GM21786 (cell line): ENCODE measurements at regions not wholly inside any gene's neighbourhood (a gene's known extent, or its start where the extent isn't known, plus 50 kb on each side); places are given as distances from the start of the nearest gene placed in this dataset.

Source experiments
- ATAC-seq: cut with Tn5 transposase; IDR thresholded peaks from one replicate; pipeline ENCODE4 v1.9.1; 2021; ENCODE audit not compliant: unreplicated experiment

- ATAC-seq = no peak
These were observed 526.7 kb downstream of the RIT2 start for GRCh38 chr18:42588786-42589185.

- ATAC-seq = no peak
These were observed 510.7 kb downstream of the RIT2 start for GRCh38 chr18:42604820-42605219.

DNA sequence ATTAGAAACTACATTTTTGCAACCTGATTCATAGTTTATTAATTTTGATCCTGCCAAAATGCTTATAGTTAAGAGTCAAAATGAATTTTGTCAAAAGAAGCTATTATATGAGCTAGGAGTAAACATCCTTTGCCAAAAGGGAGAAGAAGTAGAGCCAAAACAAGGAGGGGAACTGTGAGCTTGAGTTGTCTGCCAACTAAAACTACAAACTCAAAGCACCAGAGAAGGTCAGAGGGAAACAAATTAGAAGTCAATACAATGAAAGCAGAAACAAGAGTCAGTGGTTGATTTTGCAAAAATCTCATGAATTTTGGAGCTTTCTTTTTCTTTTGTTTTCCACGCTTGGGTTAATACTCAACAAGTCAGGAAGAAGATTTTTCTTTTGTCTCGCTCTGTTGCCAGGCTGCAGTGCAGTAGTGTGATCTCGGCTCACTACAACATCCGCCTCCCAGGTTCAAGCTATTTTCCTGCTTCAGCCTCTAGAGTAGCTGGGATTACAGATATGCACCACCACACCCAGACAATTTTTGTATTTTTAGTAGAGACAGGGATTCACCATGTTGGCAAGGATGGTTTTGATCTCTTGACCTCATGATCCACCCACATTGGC, 508.5 kb downstream of the RIT2 start:
- ATAC-seq = no peak

DNA sequence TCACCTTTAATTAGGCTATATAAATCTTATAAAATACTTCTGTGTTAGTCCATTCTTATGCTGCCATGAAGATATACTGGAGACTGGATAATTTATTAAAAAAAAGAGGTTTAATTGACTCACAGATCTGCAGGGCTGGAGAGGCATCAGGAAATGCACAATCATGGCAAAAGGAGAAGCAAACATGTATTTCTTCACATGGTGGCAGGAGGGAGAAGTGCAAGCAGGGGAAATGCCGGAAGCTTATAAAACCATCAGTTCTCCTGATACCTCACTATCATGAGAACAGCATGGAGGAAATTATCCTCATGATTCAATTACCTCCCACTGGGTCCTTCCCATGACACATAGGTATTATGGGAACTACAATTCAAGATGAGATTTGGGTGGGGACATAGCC, 504.4 kb downstream of the RIT2 start:
- ATAC-seq = no peak

DNA sequence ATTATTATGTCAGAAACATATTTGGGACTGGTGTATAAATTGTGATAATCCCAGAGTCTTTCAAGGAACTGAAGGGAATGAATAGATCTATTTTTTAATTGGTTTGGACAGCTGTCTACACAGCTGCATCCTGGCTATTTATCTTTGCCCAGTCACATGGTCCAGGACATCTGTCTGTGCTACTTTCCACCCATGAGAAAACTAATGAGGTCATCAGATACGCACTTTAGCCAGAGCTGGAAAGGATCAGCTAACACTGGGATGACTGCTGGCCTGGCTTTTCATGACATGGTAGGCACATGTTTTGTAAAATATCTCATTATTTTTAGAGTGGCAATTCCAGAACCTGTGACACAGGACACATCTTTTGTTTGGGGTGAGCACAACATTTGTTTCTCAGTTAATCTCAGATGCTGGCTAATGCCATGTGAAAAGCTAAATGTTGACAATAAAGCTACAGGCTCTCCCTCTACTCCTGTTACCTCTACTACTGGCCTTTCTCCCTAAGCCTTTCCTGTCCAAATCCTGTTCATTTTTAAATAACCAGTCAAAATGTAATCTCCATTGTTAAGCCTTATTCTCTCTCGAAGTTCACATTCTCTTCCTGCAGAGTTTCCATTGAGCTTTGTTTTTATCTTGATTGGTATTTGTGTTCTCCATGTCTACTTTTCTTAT, 500.7 kb downstream of the RIT2 start:
- ATAC-seq = no peak

GRCh38 chr18:42617221-42617620, 498.3 kb downstream of the RIT2 start:
- no peak for ATAC-seq

DNA sequence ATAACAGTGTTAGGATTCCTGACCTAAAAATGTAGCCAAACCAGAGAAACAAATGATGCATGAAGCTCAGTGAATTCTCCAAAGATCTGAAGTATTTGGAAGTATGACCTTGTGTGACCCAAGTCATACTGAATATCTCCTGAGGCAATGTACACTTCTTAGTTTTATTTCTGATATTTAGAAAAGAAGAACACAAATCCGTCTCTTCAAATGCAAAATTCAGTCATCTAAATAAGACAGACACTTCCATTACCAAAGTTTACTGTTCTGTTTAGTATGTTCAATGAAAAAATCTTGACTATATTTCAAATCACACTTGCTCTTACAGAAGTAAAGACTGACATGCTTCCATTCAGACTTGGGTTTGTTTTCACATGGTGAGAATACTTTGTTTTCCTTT, 495.7 kb downstream of the RIT2 start:
- ATAC-seq = no peak

DNA sequence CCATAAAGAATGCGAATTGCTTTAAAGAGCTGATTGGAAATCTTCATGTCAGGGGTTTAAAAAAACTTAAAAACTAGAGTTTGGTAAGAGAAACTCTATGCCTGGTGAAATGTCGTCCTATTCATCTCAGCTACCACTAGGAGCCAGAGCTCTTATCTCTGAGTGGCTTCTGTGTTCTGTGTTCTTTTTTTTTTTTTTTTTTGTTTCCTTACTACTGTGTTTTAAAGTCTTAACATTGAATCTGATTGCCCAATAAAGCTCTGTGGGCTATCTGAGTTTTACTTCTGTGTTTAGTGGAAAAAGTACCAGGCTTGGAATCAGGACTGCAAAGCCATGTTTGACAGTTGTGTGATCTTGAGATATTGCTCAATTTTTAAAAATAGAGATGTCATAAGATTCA, 494.8 kb downstream of the RIT2 start:
- no peak for ATAC-seq

DNA sequence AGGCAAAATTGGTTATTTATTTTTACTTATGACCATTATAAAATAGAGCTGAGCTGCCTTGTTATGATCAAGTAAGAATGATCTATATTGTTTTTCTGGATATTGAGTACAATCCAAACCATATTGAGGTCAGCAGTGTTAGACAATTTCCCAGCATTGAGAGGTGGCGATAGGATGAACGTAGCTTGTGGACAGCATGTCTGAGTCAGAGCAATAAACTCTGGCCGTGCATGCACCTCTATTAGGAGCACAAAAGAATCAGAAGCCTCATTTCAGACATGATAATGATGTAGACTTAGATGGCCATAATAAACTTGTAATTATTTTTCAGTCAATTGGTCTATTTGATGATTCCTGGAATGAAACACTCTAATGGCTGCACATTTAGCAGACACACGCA, 491.6 kb downstream of the RIT2 start:
- ATAC-seq = no peak

DNA sequence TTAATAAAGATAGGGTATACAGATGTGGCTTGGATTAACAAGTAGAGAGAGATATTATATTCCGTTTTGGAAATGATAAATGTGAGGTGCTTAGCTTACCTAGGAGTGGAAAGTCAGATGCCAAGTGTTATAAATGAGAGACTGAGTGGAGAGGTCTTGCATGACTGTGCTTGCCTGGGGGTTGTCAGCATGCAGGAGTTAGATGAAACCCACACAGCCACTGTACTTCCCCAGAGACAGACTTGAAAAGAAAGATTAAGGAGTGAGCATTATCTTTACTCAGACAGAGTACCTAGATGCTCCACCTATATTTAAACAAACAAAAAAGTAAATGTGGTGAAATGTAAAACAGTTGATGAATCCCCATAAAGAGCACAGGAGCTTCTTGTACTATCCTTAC, 482.7 kb downstream of the RIT2 start:
- ATAC-seq = no peak

- no peak for ATAC-seq
These were observed 480.0 kb downstream of the RIT2 start for GRCh38 chr18:42635378-42636048.

DNA sequence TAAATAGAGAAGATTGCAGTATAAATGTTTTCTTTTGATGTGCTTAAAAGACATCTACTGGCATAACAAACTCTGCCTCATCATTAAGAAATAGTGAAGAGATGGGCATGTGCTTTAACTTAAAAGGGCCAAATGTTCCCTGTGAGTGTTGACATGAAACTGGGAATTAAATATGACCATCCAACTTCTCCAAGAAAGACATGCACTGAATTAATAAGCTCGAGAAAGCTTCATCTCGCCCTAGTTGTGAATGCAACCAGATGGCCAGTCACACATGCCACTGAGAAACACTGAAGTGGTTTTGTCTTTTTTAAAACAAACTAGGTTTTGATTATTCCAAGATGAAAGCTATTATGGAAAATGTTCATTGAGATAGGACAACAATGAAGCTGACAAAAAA, 479.2 kb downstream of the RIT2 start:
- ATAC-seq = no peak

- no peak for ATAC-seq
These were observed 475.3 kb downstream of the RIT2 start for GRCh38 chr18:42640160-42640559.

GRCh38 chr18:42641996-42642395, 473.5 kb downstream of the RIT2 start:
- no peak for ATAC-seq

- ATAC-seq = no peak
These were observed 470.8 kb downstream of the RIT2 start for GRCh38 chr18:42644729-42645131.

DNA sequence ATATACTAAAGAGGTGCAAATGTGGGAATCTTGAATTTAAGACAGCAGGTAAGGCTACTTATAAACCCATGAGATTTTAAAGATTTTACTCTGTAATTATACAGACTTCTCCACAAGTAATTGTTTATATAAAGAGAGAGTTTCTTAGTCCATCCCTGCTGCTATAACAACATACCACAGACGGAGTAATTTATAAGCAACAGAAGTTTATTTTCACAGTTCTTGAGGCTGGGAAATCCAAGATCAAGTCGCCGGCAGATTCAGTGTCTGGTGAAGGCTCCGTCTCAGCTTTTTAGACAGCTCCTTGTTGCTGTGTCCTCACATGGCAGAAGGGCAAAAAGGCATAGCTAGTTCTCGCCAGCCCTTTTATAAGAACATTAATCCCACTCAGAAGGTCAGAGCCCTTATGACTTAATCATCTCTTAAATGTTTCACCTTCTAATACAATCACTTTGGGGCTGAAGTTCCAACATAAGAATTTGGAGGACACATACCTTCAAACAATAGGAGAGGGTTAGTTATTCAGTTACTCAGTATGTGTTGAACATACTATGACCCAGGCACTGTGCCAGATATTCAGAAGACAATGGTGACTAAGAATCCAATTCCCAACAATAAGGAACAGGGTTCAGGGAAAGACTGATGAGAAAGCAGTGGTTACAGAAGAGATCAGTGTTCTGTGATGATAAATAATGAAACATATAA, 466.0 kb downstream of the RIT2 start:
- ATAC-seq = no peak

DNA sequence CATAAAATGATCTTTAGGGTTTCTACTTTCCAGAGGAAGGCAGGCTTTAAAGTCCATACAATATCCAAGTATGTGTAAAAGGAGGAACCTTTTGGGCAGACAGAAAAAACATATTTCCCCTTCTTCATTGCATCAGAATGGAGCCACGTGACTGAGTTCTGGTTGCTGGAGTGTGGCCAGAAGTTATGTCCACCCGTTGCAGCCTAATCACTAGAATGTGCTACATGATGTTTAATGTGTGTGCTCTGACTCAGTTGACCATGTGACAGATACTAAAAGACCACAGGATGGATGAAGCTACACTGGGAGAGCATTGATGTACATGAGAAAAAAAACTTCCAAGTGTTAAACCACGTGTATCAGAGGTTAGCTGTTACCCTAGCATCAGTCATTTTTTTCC, 460.9 kb downstream of the RIT2 start:
- ATAC-seq = no peak

GRCh38 chr18:42657551-42657950, 457.9 kb downstream of the RIT2 start:
- no peak for ATAC-seq

DNA sequence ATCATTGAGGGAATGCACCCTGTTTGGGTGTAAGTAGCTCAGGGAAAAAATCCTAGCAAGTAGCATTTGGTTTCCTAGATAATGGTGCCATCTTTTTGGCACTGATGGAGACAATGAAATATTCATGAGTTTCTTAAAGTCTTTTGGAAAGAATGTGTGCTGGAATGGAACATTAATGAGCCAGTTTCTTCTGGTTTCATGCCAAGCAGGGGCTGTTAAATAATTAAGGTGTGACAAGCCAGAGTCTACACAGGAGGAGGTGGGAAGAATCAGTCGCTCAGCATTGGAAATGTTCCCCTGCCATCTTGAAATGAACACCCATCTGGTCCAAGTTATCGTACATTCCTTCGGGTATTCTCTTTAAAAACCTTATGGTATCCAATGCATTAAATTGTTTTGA, 457.3 kb downstream of the RIT2 start:
- no peak for ATAC-seq

GRCh38 chr18:42659187-42659586, 456.3 kb downstream of the RIT2 start:
- no peak for ATAC-seq

DNA sequence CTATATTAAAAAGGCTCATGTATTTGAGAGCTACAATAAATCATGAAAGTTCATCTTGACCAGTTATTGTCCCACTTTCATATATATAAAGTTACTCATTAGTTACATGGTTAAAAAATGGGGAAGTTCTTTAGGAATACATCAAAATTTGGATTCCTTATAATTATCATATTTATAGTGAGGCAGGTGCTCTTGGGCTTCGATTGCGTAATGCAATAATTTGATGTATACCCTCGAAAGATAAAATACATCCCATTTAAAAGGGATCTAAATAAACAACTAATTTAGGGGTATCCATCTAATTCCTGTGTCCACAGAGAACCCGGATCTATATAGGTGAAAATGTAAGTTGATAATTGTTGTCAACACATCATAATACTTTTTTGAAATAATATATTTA, 444.6 kb downstream of the RIT2 start:
- no peak for ATAC-seq

GRCh38 chr18:42675810-42676209, 439.7 kb downstream of the RIT2 start:
- ATAC-seq = no peak
